Stimulated activated CD8-positive, alpha-beta memory T cell treated with anti-CD3 and anti-CD28 coated beads, Interleukin-7, amount 100 ng/mL, for 1 hour (primary cell): ENCODE measurements at regions not wholly inside any gene's neighbourhood (a gene's known extent, or its start where the extent isn't known, plus 50 kb on each side); places are given as distances from the start of the nearest gene placed in this dataset.

Experiments
- DNase-seq, 2 donors: peaks; one replicate each; pipeline ENCODE4 v3.0.0-alpha.2; 2020; ENCODE audit warnings: low read depth in 2 of 2

DNA sequence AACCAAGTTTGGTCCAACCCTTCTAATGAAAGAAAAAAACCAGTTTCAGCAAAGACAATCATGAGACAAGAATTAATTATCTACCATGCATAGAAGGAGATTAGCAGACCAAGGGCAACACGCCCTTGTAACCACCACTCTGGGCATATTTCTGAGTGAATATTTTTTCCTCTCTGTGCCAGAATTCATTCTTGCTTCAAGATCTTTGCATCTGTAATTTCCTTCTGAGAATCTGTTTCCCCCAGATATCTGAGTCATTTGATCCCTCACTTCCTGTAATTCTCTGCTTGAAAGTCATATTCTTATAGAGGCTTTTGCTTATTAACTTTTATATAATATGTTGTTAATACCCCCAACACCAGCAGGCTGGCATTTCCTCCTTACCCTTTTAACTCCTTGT is 243.7 kb downstream of the SLC16A7 start:
- DNase-seq, result no peak

DNA sequence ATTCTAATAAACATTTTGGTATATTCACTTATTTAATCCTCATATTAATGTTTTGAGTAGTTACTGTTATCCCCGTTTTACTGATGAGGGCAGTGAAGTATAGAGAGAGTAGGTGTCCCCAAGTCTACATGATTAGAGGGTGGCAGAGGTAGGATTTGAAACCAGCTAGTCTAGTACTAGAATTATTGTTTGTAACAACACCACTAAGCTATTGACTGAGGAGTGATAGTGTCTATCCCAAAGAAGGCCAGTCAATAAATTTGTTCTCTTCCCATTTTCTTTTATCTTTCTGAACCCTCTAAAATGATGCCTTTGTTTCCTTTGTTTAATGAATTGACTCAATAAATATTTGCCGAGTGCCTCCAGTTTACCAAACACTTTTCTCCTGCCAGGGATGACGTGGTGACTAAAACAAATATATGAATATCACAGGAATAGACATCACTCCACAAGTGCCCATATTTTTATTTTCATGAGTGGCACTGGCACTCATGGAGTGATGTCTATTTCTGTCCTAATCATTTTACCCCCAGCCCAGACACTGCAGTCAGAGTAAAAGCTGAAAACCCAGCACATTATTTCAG is 247.5 kb downstream of the SLC16A7 start:
- DNase-seq, result no peak

DNA sequence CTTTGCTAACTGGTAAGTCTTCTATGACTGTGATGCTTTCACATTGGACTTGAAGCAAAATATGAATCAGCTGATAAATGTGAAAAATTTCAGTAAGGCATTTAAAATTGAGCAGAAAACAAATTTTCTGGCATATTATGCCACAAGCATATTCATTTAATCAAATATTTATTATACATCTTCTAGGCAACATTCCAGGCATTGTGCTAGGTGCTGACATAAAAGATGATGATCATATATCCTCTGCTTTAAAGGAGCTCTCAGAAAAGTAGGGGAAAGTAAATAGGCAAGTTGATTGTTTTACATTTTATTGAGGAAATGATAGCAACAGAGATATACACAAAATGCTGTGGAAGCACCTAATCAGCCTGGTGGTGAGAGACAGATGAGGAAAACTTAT is 248.9 kb downstream of the SLC16A7 start:
- no peak for DNase-seq

DNA sequence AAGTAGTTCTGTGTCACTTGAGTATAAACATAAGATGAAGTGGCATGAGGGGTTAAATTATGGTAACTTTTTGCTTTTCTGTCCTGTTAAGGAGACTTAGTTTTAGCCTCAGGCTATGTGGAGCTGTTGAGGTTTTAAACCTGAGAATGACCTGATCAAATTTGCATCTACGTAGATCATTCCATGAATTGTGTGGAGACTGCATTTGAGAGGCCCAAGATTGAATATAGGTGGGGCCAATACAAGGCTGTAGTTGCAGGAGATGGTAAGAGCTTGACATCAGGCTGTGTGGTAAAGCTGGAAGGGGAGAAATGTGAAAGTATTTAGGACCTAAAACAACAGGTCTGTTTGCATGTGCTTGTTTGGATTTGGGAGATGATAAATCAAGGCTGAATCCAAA is 249.5 kb downstream of the SLC16A7 start:
- no peak for DNase-seq

DNA sequence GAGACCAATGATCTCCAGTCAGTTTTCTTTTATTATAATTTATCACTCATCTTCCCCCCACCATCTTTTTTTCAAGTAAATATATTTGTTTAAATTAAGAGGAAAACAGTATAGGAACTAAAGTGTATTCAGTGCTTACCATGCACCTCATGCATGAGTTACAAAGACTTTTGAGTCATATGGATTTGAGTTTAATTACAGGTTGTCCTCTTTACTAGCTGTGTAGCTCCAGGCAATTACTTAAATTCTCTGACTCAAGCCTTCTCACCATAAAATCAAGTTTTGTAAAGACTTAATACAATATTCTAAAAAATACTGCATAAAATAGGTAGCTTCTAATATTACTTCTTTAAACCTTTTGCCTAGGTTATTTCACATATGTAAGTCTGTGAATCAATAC is 251.3 kb downstream of the SLC16A7 start:
- DNase-seq, result no peak

DNA sequence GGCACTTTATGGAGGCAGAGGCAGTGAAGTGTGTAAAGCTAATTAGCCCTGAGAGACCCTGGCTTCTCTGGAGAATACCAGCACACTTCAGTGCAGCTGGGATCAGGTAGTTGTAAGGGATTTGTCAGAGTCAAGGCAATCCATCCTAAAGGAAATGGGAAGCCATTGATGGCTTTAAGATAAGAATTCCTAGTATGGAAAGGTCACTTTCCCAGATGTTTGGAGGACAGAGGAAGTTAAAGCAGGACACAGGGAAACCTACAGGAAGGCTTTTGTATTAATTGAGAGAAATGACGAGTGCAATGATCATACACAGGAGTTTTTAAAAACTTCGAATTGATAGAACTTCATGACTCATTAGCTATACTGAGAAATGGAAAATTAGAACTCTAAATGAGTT is 254.4 kb downstream of the SLC16A7 start:
- DNase-seq, result no peak

DNA sequence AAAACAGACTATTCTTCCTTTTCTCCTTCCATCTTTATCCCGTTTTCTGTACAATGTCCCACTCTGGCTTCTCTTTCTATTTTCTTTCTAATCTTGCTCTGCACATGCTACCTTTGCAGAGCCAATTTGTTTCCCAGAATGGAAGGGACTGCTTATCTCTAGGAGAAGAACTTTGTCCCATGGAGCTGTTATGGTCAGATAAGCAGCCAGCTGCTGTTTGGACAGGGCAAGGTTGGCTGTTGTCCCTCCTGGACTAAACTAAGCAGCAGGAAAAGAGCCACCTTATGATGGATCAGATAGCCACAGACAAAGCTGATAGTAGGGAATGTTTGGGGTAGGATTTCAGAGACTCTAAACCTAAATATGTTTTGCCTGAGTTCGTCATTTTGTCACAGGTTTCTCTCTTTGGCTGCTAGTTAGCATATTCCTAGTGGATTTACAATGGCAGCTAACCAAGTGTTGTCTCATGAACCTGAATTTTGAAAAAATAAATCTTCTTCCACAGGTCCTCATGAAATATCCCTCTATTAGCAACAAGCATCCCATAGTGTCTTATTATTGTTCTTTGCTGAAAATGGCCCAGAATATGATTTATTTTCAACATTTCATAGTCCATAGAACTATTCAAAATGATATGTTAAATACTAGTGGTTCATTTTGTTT is 262.8 kb downstream of the SLC16A7 start:
- no peak for DNase-seq

DNA sequence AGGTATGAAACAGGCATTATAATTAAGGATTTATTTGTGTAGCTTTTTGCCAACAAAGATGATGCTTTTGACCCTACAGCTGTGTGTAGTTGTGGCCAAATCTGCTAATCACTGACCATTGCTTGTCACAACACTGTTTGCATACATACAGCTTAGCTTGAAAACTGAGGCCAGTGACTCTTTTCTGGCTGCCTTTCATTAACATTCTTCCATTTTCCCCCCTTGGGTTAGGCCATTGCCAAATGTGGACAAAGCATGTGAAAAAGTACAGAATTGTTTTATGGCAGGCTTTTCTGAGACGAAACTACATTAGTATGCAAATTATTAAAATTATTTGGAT is 263.3 kb downstream of the SLC16A7 start:
- no peak for DNase-seq

DNA sequence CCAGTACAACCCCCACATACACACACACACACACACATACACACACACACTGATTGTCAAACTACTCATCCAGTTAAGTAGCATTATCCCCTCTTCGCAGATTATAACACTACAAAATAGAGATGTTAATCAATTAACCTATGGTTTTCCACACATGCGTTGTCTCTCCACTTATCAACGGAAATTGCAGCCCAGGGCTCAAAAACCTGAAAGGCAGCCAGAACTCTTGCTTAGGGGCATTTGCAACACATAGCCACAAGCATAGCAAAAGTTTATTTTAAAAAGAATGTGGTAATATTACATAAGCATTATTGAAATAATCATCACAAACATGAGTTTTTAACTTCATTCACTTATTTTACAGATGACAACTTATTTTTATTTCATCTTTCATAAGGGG is 265.8 kb downstream of the SLC16A7 start:
- no peak for DNase-seq

DNA sequence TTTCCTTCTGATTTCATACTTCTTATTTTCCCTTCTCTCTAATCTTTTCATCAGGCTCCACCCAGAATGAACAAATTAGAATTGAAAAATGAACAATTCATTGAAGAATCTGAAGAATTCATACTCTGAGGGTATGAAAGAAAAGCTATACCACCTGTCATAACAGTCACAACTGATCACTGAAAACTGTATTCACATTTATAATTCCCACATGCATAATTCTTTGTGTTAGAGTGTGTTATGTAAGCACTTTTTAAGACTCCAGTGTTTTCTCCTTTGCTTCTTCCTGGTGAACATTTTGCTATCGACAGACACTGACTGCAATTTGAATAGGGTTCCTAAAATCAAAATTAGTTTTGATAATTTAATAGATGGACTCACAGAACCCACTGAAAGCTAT is 271.2 kb downstream of the SLC16A7 start:
- no peak for DNase-seq

DNA sequence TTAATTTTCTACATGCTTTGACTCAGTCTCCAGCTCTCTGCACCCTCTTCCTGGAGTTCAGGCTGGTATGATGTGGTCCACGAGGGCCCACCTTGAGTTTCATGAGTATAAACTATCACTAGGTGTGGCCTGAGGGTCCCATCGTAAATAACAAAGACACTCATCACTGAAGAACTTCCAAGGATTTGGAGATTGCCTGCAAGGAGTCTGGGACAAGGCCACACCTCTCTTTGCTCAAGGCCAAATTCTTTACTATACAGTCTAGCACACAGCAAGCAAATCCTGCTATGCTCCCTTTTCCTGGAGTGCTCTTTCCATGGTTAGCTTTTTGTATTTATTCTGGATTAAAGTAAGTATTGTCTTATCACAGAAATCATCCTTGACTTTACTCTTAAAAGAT is 271.9 kb downstream of the SLC16A7 start:
- DNase-seq, result no peak

DNA sequence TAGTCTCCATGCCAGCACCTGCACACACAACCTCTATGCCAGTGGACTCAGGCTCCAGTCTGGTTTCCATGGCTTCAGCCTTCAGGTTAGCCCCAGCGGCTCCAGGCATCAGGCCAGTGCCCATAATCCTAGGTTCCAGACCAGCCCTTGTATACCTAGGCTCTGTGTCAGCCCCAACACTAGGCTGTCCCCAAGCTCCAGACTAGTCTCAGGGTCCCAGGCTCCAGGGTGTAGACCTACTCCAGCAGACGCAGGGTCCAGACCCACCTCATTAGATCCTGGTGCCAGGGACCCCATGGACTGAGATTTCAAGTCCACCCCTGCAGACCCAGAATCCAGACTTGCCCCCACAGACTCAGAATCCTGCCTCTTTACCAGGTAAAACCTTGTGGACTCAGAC is 275.9 kb downstream of the SLC16A7 start:
- no peak for DNase-seq

DNA sequence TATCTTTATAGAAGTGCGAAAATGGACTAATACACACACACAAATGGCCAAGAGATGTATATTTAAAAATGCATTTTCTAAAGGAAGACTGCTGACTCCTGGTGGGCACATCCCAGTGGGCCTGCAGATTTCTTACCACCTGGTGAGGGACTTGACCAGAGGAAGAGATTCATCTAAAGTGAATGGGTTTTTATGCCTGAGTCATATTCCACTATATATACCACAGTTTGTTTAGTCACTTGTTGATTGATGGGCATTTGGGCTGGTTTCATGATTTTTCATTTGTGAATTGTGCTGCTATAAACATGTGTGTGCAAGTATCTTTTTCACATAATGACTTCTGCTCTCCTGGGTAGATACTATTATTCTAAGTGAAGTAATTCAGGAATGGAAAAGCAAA is 277.3 kb downstream of the SLC16A7 start:
- DNase-seq, result no peak

DNA sequence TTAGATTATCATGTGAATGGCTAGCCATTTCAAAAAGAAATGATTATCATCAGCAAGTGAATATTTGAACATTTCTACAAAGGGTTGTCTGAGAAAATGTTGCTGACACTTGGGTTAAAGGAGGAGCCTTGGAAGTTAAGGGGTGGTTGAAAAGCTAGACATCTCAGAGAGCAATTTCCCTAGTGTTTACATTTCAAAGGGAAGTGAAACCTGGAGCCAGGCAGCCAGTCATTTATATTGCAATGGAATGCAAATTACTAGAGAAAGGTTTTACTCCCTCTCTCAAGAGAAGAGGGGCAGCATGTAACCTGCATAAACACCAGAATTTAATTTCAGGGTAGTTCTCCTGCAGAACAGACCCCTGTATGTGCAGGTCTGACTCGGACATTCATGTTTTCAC is 279.0 kb downstream of the SLC16A7 start:
- no peak for DNase-seq

DNA sequence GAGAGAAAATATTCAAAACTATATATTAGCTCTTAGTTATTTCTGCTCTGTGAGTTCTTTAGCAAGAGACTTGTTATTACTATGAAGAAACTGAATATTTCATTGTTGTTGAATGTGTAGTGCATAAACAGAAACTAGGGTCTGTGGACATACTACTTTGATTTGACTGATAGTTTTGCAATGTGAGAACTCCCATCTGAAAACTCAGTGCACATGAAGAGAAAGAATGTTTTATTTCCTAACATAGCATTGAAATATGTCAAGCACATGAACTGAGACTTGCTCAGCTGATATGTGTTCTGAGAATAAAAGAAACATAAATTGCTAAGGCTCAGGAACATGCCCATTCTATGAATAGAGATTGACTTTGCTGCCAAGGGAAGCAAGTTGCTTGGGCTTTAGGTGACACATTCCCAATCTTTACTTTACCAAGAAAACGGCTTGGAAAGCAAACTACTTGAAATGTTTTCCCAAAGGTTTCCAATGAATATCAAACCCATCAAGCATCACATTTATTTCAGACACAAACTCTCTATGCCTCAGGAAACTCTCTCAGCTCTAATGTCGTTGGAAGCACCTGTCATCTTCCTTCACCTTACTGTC is 290.4 kb downstream of the SLC16A7 start:
- DNase-seq, result no peak

DNA sequence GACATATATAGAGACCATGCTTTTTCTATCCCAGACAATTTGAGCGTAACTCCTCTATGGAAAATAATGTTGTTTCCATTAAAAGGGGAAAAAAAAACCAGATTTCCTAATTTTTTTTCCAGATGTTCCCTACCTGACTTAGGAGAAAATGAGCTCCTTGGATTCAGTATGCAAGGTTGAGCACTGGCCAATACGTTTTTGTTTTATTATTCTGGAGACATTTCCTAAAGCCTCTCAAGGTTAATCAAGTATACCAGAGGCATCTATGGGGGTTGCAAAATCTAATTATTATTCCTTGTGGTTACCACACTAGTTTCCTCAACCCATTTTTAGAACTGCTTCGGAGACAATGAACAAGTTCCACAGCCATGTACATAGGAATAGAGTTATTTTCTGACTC is 291.3 kb downstream of the SLC16A7 start:
- no peak for DNase-seq

DNA sequence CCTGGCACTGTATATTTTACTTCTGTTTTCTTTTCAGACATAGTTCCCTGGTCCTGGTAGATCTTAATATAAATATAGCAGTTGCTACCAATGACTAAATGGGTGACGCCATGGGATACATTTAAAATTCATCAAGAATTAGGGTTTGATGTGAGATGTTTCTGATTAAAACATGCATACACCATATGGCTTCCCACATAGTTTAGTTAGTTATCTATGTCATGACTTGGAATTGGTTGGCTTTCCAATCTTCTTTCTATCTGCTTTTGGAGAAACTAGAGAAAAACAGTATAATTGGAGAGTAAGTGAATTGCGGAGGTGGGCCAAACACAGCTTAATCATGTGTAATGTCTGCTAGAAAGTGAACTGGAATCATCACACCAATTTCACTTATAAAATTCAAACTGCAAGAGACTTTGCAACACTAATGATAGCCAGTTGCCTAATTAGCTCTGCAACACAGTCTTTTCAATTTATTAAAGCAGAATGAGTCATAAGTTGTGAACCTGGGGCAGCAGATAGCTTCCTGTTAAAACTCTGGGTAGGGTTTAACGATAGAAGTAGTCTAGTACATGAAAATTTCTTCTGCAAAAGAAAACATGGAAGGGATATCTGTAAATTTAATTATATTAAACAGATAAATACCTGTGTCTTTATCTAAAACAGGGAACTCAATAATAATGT is 295.2 kb downstream of the SLC16A7 start:
- no peak for DNase-seq

DNA sequence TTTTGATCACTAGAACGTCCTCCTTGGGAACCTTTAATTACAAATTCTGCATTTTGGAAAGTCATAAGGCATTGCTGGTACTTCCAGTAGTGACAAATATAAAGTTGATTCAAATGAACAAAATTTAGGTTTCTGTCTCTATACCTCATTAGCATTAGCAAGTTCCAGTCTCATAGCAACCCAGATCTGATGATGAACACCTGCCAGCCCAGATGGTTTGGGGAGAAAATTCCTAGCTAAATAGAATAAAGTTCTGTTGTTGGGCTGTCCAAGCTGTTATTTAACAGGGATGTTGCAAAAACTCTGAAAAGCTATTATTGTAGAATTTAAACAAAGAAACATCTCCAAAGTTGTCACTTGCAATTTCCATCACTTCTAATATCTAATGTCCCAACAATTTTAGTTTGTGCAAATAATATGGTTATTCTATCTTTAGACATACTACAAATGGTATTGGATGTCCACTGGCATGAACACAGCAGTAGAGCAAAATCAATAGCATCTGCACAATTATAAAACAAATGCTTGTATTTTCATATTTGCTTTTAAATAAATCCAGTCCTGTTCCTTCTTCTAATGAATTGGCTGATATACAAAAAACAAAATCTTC is 299.4 kb downstream of the SLC16A7 start:
- DNase-seq, result no peak

DNA sequence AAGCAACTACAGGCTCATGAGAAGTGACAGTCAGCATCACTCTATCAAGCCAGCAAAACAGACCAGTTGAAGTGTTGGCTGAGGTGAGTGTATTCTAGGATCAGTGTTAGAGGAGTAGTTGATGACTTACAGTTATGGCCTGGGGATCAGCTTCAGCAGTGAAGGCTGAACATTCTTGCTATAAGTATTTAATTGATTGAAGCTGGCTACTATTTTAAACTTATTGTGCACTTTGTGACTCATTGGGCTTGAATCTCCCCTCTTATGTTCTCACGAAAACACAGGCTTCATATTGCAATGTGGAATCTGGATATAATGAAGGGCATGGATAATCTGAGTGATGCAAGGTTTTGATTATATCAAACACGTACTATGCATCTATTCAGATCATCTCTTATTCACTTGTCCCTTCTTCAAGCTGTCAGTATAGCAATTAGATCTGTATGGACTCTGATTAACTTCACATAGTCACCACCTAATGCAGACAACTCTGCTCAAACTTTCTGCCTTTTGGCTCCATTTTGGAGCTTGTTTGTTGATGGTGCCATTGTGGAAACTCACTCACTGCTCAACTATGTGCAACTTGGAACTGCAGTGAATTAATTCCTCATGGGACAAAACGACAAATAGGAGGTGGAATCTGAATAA is 309.2 kb downstream of the SLC16A7 start:
- no peak for DNase-seq

DNA sequence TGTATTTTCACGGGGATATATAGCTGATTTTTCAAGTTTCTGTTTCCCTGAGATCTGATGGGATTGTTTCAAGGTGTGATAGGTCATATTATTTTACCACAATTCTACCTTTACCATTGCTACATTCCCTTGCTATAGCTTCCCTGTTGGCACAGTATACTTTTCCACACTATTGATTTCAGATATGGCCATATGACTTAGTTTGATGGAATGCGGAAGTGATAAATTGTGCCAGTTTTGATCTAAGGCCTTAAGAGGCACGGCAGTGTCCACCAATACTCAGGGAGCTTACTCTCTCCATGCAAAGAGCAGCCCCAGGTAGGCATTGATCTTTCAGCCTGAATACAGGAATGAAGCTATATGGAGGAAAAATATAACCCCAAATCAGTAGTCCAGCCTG is 315.7 kb downstream of the SLC16A7 start:
- DNase-seq, result no peak

DNA sequence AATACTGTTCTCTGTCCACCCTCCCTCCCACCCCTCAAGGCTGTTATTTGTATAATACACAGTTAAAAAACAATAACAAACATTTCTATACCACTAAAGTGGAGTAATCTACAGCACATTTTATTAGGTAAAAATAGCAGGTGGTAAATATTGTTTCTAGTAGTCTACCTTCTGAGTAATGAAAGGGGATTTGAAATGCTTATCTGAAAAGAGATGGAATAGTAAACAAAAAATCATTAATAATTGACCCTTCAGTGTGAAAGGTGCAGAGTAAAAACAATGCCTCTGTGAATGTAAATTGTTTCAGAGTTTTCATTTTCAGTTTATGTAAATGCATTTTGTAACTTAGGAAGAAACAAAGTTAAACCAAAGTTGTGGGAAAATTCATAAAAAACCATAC is 321.2 kb downstream of the SLC16A7 start:
- no peak for DNase-seq

DNA sequence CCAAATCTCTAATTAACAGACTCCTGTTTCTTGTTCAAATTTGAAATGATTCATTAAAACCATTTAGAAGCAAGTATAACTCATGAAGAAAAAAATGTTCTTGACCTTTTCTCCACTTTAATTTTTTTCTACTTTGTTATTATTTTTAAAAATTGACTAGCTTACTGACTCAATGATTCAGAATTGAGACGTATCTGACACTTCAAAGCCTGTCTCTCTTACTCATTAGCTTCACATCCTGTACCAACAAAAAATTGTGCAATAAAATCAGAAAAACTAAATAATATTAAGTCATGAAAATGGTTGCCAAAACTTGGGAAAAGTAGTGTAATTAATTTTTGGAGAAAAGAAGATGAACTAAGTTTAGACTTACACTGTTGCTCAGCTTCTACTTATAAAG is 331.2 kb downstream of the SLC16A7 start:
- DNase-seq, result no peak
